ENCODE measurements at regions not wholly inside any gene's neighbourhood (a gene's known extent, or its start where the extent isn't known, plus 50 kb on each side); places are given as distances from the start of the nearest gene placed in this dataset.
"Not testable (repeated sequence)": the region's sequence is repeated elsewhere in the genome, so short reads cannot be mapped to it uniquely, and the experiment has no call there.

DNA sequence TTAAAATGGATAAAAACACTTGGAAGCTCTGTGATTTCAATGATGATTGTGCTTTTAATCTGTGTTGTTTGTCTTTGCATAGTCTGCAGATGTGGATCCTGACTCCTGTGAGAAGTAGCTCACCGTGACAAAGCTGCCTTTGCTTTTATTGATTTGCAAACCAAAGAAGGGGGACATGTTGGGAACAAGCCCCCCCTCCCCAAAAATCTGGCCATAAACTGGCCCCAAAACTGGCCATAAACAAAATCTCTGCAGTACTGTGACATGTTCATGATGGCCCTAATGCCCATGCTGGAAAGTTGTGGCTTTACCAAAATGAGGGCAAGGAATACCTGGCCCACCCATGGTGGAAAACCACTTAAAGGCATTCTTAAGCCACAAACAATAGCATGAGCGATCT is 202.4 kb downstream of the YTHDC2 start:
- intact Hi-C loops (cut with micrococcal nuclease): not testable (repeated sequence)

DNA sequence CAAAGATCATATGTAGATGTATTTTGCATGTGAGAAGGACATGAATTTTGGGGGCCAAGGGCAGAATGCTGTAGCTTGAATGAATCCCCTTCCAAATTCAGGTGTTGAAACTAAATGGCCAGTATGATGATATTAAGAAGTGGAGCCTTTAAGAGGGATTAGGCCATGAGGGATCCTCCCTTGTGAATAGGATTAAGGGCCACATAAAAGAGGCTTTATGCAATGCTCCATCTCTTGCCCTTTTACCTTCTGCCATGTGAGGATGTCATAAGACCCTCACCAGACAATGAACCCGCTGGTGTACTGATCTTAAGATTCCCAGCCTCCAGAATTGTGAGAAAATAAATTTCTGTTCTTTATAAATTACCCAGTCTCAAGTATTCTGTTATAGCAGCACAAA is 206.1 kb downstream of the YTHDC2 start:
- intact Hi-C loops (cut with micrococcal nuclease): no loop called here

- intact Hi-C loops (cut with micrococcal nuclease): no loop called here
Observed at GRCh38 chr5:113721171-113721570, 207.7 kb downstream of the YTHDC2 start.

- intact Hi-C loops (cut with micrococcal nuclease): no loop called here
Observed at GRCh38 chr5:113723021-113723420, 209.5 kb downstream of the YTHDC2 start.

DNA sequence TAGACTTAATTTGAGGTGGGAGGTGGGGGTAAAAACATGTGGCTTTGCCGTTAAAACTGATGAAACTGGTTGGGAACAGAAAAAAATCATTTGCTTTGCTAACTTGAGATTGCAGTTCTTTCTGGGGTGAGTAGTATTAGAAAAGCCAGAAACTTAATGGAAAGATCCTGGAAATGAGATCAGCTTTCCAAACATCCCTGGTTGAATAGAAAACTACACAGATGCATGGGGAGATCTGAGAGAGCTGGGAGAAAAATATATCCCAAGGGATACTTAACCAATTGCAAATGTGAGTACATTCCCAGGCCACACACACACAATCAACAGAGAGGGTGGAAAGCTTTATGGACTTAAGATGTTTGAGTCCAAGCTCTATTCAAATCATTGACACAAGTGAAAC is 222.3 kb downstream of the YTHDC2 start:
- intact Hi-C loops (cut with micrococcal nuclease): no loop called here

- intact Hi-C loops (cut with micrococcal nuclease): no loop called here
Observed at GRCh38 chr5:113742176-113742575, 228.7 kb downstream of the YTHDC2 start.

GRCh38 chr5:113742639-113743038 is 229.1 kb downstream of the YTHDC2 start:
- intact Hi-C loops (cut with micrococcal nuclease): no loop called here

GRCh38 chr5:113748403-113748802 is 234.9 kb downstream of the YTHDC2 start:
- intact Hi-C loops (cut with micrococcal nuclease): no loop called here

DNA sequence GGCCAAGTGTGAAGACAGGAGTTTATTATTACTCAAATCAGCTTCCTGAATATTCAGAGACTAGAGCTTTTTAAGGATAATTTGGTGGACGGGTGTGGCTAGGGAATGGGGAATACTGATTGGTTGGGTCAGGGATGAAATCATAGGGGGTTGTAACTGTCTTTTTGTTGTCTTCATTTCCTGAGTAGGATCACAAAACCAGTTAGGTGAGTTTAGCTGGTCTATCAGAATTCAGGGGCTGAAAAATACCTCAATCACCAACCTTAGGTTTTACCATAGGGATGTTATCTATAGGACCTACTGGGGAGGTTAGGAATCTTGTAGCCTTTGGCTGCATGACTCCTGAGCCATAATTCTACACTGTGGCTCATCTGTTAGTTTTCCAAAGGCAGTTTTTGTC is 235.8 kb downstream of the YTHDC2 start:
- intact Hi-C loops (cut with micrococcal nuclease): no loop called here

GRCh38 chr5:113753182-113753581 is 239.7 kb downstream of the YTHDC2 start:
- intact Hi-C loops (cut with micrococcal nuclease): not testable (repeated sequence)

DNA sequence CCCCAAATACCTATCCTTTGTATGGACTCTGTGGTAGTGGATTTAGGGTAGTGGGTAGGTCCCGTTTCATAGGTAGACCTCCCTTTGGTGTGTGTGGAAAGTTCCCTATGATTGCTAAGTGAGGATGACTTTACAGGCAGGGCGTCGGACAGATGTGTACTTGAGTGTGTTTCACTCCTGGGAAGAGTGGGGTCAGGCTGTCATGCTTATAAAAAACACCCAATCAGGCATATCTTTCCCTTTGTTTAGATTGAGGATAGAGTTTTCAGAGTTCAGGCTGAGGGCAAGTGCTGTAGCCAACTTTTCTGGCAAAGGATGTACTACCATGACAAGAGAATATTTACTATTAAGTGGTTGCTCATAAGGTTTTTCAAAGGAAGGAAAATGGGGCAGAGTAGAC is 242.0 kb downstream of the YTHDC2 start:
- intact Hi-C loops (cut with micrococcal nuclease): no loop called here

DNA sequence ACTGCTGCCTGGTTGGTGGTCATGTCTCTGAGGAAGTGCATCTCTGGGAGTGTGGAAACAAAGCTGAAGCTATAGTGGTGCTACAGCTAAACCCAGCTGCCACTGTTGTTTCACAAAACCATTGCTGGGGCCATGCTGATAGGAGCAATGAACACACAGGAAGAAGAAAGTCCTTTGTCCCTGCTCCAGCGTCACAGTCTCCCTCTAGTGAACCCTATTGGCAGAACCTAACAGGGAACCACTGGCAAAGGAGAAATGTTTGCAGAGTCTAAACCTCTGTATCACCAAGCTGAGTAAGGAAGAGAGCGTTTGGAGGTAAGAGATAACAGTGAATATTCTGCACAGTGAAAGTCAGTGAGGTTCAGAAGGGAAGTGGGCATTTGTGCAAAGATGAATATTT is 244.0 kb downstream of the YTHDC2 start:
- intact Hi-C loops (cut with micrococcal nuclease): no loop called here

DNA sequence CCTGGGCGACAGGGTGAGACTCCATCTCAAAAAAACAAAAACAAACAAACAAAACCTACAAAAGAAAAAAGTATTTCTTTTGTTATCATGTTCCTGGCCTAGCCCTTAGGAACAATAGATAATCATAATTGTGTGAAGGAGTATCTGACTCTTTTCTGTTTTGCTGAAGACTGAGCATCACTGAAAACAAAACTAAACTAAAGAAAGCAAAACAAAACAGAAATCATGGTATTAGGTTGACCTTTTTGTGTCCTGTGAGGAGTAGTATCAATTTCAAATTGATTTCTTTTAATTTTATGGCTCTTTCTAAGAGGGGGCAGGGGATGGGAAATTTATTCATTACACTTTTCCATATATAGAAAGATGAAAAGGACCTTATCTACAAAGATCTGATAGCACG is 246.0 kb downstream of the YTHDC2 start:
- intact Hi-C loops (cut with micrococcal nuclease): no loop called here

GRCh38 chr5:113760486-113760885 is 247.0 kb downstream of the YTHDC2 start:
- intact Hi-C loops (cut with micrococcal nuclease): no loop called here

DNA sequence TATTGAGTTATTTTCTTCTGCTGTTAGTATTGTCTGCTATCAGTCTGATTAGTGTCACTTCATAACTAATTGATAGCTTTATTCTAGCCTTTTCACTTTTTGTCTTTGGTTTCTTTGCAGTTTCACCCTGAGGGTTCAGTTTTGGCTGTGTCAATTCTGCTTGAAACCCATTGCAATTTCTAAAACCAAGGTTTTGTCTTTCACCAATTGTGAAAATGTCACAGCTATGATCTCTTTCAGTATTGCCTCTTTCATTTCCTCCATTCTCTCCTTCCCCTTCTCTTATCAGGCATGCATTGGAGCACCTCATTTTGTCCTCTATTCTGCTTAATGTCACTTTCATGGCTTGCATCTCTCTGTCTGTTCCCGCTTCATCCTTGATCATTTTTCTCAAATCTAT is 248.1 kb downstream of the YTHDC2 start:
- intact Hi-C loops (cut with micrococcal nuclease): no loop called here

GRCh38 chr5:113764382-113764781 is 250.9 kb downstream of the YTHDC2 start:
- intact Hi-C loops (cut with micrococcal nuclease): no loop called here

- intact Hi-C loops (cut with micrococcal nuclease): not testable (repeated sequence)
Observed at GRCh38 chr5:113766827-113767226, 253.3 kb downstream of the YTHDC2 start.

DNA sequence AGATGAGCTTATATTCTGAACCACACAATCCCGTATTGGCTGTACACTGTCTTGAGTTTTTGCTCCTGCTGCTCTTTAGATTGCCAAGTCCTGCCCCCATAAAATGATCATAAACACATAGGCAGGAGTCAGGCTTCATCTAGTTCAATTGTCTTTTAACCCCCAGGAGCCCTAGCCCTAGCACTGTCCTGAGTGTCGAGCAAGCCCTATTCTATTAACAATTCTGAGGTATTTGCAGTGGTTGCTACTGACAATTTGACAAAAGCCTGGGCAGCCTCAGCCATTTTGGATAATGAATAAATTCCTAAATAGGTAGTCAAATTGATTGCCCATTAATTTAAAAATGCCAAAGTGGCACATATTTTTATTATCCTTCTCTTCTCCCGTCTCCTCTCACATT is 257.2 kb downstream of the YTHDC2 start:
- intact Hi-C loops (cut with micrococcal nuclease): no loop called here

DNA sequence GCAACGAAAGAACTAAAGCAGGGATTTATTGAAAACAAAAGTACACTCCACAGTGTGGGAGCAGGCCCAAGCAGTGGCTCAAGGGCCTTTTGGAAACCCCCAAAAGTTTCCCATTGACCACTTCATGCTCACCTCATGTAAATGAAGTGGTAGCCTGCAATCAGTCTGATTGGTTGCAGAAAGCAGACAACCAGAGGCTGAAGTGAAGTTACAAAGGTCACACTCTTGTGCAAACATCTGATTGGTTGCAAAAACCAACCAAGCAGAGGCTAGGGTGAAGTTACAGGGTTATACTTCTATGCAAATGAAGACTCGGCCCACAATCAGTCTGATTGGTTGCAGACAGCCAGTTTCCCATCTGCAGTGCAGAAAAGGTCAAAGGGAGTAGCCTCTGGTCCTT is 258.0 kb downstream of the YTHDC2 start:
- intact Hi-C loops (cut with micrococcal nuclease): no loop called here

DNA sequence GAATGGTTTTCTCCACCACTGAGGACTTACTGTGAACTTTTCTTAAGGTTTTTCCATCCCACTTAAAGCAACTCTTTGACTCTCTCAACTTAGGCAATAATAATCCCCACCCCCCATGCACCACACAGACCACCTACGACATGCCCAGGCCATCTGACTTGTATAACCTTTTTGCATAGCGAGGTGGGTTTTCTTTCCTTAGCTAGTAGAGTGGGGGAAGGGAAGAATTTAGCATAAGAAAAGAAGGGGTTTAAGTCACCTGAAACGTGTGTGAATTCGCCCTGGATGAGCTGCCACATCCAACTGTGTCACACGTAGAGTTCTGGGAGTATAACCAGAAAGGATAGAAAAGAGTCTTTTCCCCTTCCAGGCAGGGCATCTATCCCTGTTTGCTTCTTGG is 262.7 kb downstream of the YTHDC2 start:
- intact Hi-C loops (cut with micrococcal nuclease): no loop called here

- intact Hi-C loops (cut with micrococcal nuclease): no loop called here
Observed at GRCh38 chr5:113776832-113777525, 263.5 kb downstream of the YTHDC2 start.

DNA sequence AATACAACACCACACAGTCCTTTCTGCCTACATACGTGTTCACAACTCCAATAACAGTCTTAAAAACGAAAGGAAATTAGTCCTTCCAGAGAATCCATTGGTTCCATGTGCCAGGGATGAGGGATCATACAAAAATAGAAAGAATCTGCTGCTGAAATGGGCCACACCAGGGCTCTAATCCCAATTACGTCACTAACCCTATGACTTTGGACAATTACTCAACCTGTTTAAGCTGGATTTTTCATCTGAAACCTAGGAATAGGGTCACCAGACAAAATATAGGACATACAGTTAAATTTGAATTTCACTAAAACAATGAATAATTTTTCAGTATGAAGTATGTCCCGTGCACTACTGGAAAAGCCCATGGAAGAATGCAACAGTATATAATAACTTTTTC is 264.7 kb downstream of the YTHDC2 start:
- intact Hi-C loops (cut with micrococcal nuclease): no loop called here

GRCh38 chr5:113788141-113788655 is 274.7 kb downstream of the YTHDC2 start:
- intact Hi-C loops (cut with micrococcal nuclease): no loop called here

DNA sequence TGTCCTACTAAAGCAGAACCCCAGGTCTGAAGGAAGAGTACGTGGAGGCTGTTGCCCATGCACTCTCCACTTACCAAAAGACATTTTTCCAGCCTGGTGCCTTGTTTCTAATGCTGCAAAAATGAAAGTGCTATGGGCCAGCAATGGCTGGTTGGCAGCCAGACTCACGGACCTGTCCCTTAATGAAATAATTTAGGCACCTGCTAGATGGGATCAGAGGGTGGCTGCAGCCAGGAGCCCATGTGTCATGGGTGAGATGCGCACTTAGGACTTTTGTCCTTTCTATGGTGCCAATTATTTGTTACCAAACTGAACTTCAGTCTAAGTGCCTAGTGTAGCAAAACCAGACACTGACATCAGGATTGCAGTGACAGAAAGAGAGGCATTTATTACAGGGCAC is 276.3 kb downstream of the YTHDC2 start:
- intact Hi-C loops (cut with micrococcal nuclease): no loop called here
